Ishikawa (cell line): ENCODE measurements at regions not wholly inside any gene's neighbourhood (a gene's known extent, or its start where the extent isn't known, plus 50 kb on each side); places are given as distances from the start of the nearest gene placed in this dataset.

Experiments
- CEBPB ChIP-seq: IDR thresholded peaks from 2 replicates; pipeline ENCODE4 v1.6.1; 2012
- CREB1 ChIP-seq: IDR thresholded peaks from 2 replicates; pipeline ENCODE4 v1.6.1; 2012; ENCODE audit warnings: low read depth
- EGR1 ChIP-seq: IDR thresholded peaks from 2 replicates; pipeline ENCODE4 v1.6.1; 2012
- EP300 ChIP-seq: IDR thresholded peaks from 2 replicates; pipeline ENCODE4 v1.6.1; 2012; ENCODE audit warnings: borderline replicate concordance
- FOXM1 ChIP-seq: IDR thresholded peaks from 2 replicates; pipeline ENCODE4 v1.6.1; 2012; ENCODE audit warnings: low read depth, borderline replicate concordance
- NFIC ChIP-seq: IDR thresholded peaks from 2 replicates; pipeline ENCODE4 v1.6.1; 2012
- RAD21 ChIP-seq: IDR thresholded peaks from 2 replicates; pipeline ENCODE4 v1.6.1; 2012; ENCODE audit warnings: low read depth
- TAF1 ChIP-seq: IDR thresholded peaks from 2 replicates; pipeline ENCODE4 v1.6.1; 2012; ENCODE audit warnings: low read depth, mild to moderate bottlenecking
- TCF12 ChIP-seq: IDR thresholded peaks from 2 replicates; pipeline ENCODE4 v1.6.1; 2012; ENCODE audit warnings: low read depth
- TEAD4 ChIP-seq: IDR thresholded peaks from 2 replicates; pipeline ENCODE4 v1.6.1; 2012
- YY1 ChIP-seq: IDR thresholded peaks from 2 replicates; pipeline ENCODE4 v1.6.1; 2012; ENCODE audit warnings: low read depth
- ZBTB7A ChIP-seq: IDR thresholded peaks from 2 replicates; pipeline ENCODE4 v1.6.1; 2012; ENCODE audit warnings: low read depth
- TF ChIP-seq, protein P1 (sequence below): IDR thresholded peaks from 2 replicates; pipeline ENCODE4 v1.6.1; 2012; ENCODE audit warnings: low read depth, mild to moderate bottlenecking
- TF ChIP-seq, protein P2 (sequence below): IDR thresholded peaks from 2 replicates; pipeline ENCODE4 v1.6.1; 2012
- TF ChIP-seq, protein P3 (sequence below): IDR thresholded peaks from 2 replicates; pipeline ENCODE4 v1.6.1; 2012

DNA sequence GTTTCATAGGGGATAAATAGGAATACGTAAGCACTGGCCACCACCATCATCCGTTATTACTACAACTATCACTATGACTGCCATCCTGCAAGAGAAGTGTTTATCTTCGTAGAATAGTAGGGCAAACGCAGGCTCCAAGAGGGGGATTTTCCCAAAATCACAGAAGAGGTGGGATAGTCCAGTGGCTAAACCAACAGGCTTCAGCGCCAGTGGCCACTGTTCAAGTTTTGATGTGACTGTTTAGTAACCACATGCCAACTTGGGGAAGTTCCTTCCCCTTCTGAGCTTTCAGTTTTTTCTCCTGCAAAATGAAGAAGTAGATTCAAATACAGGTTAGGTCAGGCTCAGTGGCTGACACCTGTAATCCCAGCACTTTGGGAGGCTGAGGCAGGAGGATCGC is 60.7 kb upstream of the GRIN2A start:
- TF ChIP-seq, protein P1, sequence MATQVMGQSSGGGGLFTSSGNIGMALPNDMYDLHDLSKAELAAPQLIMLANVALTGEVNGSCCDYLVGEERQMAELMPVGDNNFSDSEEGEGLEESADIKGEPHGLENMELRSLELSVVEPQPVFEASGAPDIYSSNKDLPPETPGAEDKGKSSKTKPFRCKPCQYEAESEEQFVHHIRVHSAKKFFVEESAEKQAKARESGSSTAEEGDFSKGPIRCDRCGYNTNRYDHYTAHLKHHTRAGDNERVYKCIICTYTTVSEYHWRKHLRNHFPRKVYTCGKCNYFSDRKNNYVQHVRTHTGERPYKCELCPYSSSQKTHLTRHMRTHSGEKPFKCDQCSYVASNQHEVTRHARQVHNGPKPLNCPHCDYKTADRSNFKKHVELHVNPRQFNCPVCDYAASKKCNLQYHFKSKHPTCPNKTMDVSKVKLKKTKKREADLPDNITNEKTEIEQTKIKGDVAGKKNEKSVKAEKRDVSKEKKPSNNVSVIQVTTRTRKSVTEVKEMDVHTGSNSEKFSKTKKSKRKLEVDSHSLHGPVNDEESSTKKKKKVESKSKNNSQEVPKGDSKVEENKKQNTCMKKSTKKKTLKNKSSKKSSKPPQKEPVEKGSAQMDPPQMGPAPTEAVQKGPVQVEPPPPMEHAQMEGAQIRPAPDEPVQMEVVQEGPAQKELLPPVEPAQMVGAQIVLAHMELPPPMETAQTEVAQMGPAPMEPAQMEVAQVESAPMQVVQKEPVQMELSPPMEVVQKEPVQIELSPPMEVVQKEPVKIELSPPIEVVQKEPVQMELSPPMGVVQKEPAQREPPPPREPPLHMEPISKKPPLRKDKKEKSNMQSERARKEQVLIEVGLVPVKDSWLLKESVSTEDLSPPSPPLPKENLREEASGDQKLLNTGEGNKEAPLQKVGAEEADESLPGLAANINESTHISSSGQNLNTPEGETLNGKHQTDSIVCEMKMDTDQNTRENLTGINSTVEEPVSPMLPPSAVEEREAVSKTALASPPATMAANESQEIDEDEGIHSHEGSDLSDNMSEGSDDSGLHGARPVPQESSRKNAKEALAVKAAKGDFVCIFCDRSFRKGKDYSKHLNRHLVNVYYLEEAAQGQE, result no peak
- no peak for TF ChIP-seq EGR1
- TF ChIP-seq RAD21, result no peak
- no peak for TF ChIP-seq FOXM1
- no peak for TF ChIP-seq TCF12
- no peak for TF ChIP-seq EP300

DNA sequence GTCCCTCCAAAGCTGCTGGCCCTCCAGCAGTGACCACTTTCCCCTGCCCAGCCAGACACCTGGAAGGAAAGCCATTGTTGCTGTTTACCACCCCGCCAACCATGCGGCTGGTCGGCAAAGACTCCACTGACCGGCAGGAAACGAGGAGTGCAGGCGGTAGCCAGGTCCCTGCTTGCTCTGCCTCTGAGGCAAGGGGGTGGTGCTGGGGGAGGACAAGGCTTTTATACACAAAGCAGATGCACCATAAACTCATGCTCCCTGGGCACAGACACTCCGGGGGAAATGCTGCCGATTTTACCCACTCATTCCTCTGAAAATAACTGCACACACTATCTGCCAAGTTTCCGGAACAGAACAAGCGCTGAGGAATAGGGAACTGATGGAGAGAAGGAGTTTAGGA is 62.8 kb upstream of the GRIN2A start:
- TF ChIP-seq TEAD4 (no peak), EGR1 (no peak), ZBTB7A (no peak), TAF1 (no peak), FOXM1 (no peak), NFIC (no peak), CEBPB (no peak), CREB1 (no peak), TCF12 (no peak), YY1 (no peak), EP300 (no peak), RAD21 (no peak)
- TF ChIP-seq, protein P2, sequence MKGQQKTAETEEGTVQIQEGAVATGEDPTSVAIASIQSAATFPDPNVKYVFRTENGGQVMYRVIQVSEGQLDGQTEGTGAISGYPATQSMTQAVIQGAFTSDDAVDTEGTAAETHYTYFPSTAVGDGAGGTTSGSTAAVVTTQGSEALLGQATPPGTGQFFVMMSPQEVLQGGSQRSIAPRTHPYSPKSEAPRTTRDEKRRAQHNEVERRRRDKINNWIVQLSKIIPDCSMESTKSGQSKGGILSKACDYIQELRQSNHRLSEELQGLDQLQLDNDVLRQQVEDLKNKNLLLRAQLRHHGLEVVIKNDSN, result no peak
- TF ChIP-seq, protein P1, result no peak
- TF ChIP-seq, protein P3, sequence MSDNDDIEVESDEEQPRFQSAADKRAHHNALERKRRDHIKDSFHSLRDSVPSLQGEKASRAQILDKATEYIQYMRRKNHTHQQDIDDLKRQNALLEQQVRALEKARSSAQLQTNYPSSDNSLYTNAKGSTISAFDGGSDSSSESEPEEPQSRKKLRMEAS, result no peak

DNA sequence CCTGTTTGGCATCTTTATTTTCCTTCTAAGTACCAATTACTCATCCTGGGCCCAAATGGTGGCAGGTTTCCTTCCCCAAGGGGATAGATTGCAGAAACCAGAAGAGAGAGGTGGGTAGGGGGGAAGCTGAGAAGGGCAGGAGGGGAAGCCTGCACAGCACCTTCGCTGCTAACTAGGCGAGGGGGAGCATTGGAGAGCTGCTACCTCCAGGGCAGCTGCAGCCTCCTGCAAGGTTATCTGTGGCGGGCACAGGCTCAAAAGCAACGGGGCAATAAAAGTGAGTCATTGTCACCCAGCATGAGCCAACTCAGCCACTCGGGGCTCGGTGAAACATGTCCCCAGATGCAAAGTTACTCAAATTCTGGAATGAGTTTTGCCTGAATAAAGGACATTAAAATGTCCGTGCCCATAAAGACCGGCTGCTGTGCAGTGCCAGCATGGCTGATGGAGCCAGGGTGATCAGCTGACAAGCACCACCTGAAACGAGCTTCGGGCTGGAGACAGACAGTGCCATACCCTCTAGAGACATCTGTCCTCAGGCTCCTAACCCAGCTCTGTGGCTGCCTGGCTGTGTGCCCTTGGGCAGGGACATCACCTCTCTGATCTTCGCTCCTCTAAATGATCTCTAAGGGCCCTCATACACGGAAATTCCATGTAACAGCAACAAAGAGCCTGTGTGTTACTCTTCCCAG is 68.1 kb upstream of the GRIN2A start:
- TF ChIP-seq, protein P2, result no peak
- TF ChIP-seq FOXM1 (no peak), YY1 (no peak), CEBPB (no peak), CREB1 (no peak), TEAD4 (no peak), EP300 (no peak), TCF12 (no peak), RAD21 (no peak), TAF1 (no peak), ZBTB7A (no peak), NFIC (no peak), EGR1 (no peak)
- TF ChIP-seq, protein P3, result no peak
- TF ChIP-seq, protein P1, result no peak

DNA sequence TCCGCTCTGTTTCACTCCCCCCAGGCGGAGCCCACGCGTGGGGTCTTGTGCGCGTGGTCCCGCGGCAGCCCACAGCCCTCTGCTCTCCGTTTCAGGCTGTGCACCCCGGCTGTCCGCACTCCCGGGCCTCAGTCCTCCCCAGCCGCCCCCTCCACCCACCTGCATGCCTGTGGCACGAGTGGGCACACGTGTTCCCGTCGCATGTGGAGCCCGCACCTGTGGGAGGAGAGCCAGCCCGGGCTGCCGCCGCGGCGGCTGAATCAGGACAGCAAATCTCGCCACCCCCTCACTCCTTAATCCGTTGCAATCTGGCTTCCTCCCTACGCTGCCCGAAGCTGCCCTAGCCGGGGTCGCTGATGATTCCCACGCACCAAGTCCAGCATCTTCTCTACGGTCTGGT is 69.9 kb upstream of the GRIN2A start:
- TF ChIP-seq FOXM1 (no peak), RAD21 (no peak), EGR1 (no peak), EP300 (no peak), TAF1 (no peak), TEAD4 (no peak), TCF12 (no peak), YY1 (no peak), CEBPB (no peak), NFIC (no peak), ZBTB7A (no peak)
- TF ChIP-seq, protein P1, result no peak
- TF ChIP-seq, protein P3, result no peak
- TF ChIP-seq, protein P2, result no peak
